HG03139 (cell line): ENCODE measurements at regions not wholly inside any gene's neighbourhood (a gene's known extent, or its start where the extent isn't known, plus 50 kb on each side); places are given as distances from the start of the nearest gene placed in this dataset.
"Not testable (repeated sequence)": the region's sequence is repeated elsewhere in the genome, so short reads cannot be mapped to it uniquely, and the experiment has no call there.

ENCODE experiments used
- ATAC-seq: cut with Tn5 transposase; IDR thresholded peaks from one replicate; pipeline ENCODE4 v1.9.1; 2021; ENCODE audit not compliant: unreplicated experiment

GRCh38 chr5:135102716-135103574 is 68.9 kb upstream of the PITX1 start:
- no peak for ATAC-seq

DNA sequence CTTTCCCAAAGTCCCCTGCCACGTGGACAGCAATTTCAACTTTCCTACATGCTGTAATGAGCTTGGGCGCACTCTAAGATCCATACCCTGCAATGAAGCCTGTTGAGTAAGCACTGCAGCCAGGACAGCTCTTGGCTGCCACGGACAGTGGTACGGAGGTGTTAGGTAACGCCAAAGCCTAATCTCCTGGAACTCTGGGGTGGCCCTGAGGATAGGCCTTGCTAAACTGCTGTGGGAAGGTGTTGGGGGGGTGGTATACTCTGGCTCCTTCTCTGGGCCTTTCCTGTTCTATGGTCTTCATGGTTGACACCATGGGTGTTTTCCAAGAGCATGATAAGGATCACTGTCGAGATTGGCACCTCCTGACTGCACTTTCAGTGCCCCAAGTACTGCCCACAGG is 66.4 kb upstream of the PITX1 start:
- ATAC-seq: no peak

- ATAC-seq: no peak
Observed at GRCh38 chr5:135100011-135100410, 66.0 kb upstream of the PITX1 start.

DNA sequence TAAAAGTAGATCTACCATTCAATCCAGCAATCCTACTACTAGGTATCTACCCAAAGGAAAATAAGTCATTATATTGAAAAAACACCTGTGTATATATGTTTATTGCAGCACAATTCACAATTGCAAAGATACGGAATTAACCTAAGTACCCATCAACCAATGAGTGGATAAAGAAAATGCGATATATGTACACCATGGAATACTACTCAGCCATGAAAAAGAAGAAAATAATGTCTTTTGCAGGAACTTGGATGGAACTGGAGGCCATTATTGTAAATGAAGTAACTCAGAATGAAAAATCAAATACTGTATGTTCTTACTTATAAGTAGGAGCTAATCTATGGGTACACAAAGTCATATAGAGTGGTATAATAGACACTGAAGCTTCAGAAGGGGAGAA is 63.4 kb upstream of the PITX1 start:
- no peak for ATAC-seq

GRCh38 chr5:135095871-135096270 is 61.8 kb upstream of the PITX1 start:
- no peak for ATAC-seq

- ATAC-seq: no peak
Observed at GRCh38 chr5:135095052-135095715, 61.2 kb upstream of the PITX1 start.

GRCh38 chr5:135094339-135095051 is 60.5 kb upstream of the PITX1 start:
- no peak for ATAC-seq

- ATAC-seq: not testable (repeated sequence)
Observed at GRCh38 chr5:135093483-135093882, 59.5 kb upstream of the PITX1 start.

- no peak for ATAC-seq
Observed at GRCh38 chr5:135092476-135092875, 58.4 kb upstream of the PITX1 start.

- ATAC-seq: no peak
Observed at GRCh38 chr5:135091286-135091685, 57.3 kb upstream of the PITX1 start.

- ATAC-seq: no peak
Observed at GRCh38 chr5:135089912-135090311, 55.9 kb upstream of the PITX1 start.

- ATAC-seq: no peak
Observed at GRCh38 chr5:135088911-135089310, 54.9 kb upstream of the PITX1 start.

GRCh38 chr5:135087950-135088349 is 53.9 kb upstream of the PITX1 start:
- no peak for ATAC-seq

DNA sequence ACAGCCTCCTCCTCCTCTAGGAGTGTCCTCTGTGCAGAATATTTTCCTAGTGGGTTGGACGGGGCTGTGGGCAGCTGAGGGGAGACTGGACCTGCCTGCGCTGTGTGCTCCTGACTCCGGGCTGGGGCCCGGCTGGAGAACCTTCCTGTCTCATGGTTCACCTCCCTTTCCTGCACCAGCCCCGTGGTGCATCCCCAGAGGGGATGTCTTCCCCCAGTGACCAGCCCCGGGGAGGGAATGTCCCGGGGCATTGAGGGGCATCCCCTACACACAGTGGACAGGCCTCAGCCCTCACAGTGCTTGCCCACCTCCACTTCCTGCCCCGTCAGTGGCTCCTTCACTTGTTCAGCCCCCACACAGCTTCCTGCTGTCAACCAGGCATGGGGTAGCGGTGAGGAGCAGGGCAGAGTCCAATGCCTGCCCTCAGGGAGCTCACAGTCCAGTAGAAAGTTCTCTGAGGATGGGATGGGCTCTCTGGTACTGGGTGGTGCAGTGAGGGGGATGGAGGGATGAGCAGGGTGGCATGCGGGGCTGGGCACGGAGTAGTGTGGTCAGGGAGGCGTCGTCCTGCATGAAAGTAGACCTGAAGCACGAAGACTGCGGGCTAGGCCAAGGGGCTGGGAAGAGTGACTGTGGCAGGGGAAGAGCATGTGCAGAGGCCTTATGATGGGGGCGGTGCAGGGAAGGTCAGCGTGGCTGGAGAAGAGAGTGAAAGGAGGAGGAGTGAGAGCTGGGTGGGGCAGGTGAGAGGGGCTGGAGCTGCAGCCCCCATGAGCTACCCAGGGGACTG is 52.1 kb upstream of the PITX1 start:
- no peak for ATAC-seq

DNA sequence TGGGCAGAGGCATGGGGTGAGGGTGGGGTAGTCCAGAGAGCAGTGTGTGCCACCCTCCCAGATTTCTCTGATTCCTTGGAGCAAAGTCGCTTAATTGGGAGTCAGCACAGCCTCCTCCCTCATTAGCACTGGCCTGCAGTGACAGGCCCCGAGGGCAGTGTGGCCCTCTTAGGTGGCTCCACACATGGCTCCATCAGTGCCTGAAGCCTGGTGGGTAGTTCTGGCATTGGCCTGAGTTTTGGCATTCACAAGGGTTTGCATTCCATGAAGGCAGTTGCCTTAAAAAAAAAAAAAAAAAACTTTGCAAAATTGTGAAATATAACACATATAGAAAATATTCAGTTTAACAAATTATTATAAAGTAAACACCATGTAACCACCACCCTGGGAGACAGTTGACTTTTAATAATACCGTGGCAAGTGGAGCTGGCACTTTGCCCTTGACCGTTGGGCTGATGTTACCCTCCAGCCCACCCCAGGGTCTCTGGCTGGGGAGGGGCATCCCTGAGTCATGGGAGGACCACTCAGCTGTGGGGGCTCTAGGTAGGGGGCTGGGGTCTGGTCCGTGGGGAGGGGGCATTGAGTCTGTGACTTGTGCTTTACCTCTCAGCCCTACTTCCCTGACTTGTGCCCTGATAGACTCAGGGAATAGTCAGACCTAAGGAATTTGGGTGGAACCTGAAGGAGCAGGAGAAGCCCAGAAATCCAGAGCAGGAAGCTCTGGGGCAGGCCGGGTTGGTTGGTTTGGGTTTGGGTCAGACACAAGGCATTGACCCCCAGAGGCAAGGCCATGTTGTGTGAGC is 51.3 kb upstream of the PITX1 start:
- no peak for ATAC-seq
